Gastrocnemius medialis (tissue), 4 donors: ENCODE measurements at regions not wholly inside any gene's neighbourhood (a gene's known extent, or its start where the extent isn't known, plus 50 kb on each side); places are given as distances from the start of the nearest gene placed in this dataset.

Experiments
- ATAC-seq, 2 donors: fragments of 150-250 bp; one replicate each; pipeline ENCODE4 v1.9.1; 2016
- DNase-seq, 2 donors: peaks; one replicate each; pipeline ENCODE4 v3.0.0-alpha.2; 2019
- H3K27ac ChIP-seq, 4 donors: fragments of 200-600 bp; sonication (generic); 1 replicate in 1 of 4; 2 replicates in 3 of 4; pipeline ENCODE4 v1.5.1; 2016 to 2018; ENCODE audit warnings: mild to moderate bottlenecking in 2 of 4, moderate library complexity in 1 of 4
- H3K27me3 ChIP-seq, 3 donors: fragments of 200-600 bp; sonication (generic) in 2 of 3; 1 replicate in 1 of 3; 2 replicates in 2 of 3; pipeline versions ENCODE4 v1.5.1 to v1.6.0; 2016 to 2019; ENCODE audit warnings: mild to moderate bottlenecking in 1 of 3, moderate library complexity in 1 of 3
- H3K36me3 ChIP-seq, 2 donors: fragments of 200-600 bp; sonication (generic) in 1 of 2; one replicate each; pipeline ENCODE4 v1.5.1; 2017 to 2018
- H3K4me1 ChIP-seq, 2 donors: fragments of 200-600 bp; sonication (generic) in 1 of 2; one replicate each; pipeline ENCODE4 v1.5.1; 2016 to 2017; ENCODE audit warnings: mild to moderate bottlenecking in 2 of 2
- H3K4me3 ChIP-seq, 4 donors: fragments of 200-600 bp; sonication (generic) in 3 of 4; 1 replicate in 1 of 4; 2 replicates in 3 of 4; pipeline ENCODE4 v1.5.1; 2016 to 2019; ENCODE audit warnings: mild to moderate bottlenecking in 2 of 4
- H3K9me3 ChIP-seq, 3 donors: fragments of 200-600 bp; sonication (generic) in 2 of 3; 1 replicate in 1 of 3; 2 replicates in 2 of 3; pipeline ENCODE4 v1.5.1; 2016 to 2019
- CTCF ChIP-seq, 5 experiments: fragments of 450-650 bp in 3 of 5; fragments of 200-600 bp in 2 of 5; sonication (generic) in 2 of 5; IDR thresholded peaks in 4 of 5; conservative IDR thresholded peaks in 1 of 5; 1 replicate in 4 of 5; 2 replicates in 1 of 5; pipeline ENCODE4 v1.5.1; 2016 to 2019; ENCODE audit warnings: antibody characterized with exemption in 5 of 5, mild to moderate bottlenecking in 3 of 5, moderate library complexity in 3 of 5
- POLR2A ChIP-seq, 2 donors: fragments of 450-650 bp; IDR thresholded peaks; one replicate each; pipeline ENCODE4 v1.6.1; 2017; ENCODE audit warnings: antibody characterized with exemption in 2 of 2, mild to moderate bottlenecking in 2 of 2, moderate library complexity in 2 of 2
- in situ Hi-C, 4 donors: fragments of 200-750 bp; cut with MboI; loops; one replicate each; pipeline versions ENCODE4 v1.15.0 to v1.8.0; 2017; ENCODE audit warnings: low sequenced_read_pairs in 4 of 4
- intact Hi-C: fragments of 100-400 bp; cut with DNase I; formaldehyde crosslinking; loops from one replicate; pipeline ENCODE4 v1.15.1; 2023; ENCODE audit warnings: low total_unique reads

GRCh38 chr5:81878333-81878732 is 93.5 kb upstream of the ATG10 start:
- Histone ChIP-seq H3K36me3 (no peaks in the 10 kb centered on the region), H3K4me1 (no peaks in the 10 kb centered on the region), H3K27ac (no peak overlapping the region), H3K9me3 (no peaks in the 10 kb centered on the region), H3K4me3 (no peak overlapping the region), H3K27me3 (no peaks in the 10 kb centered on the region)
- TF ChIP-seq POLR2A (IDR thresholded peaks at IDR 0.05) (no peak), CTCF (IDR thresholded peaks at IDR 0.05 in 4 of 5, conservative IDR thresholded peaks at IDR 0.05 in 1 of 5) (no peak)
- ATAC-seq: no peak
- DNase-seq: no peak
- intact Hi-C loops: no loop called here
- in situ Hi-C loops: no loop called here

GRCh38 chr5:81866994-81867393 is 104.8 kb upstream of the ATG10 start:
- H3K4me1 ChIP-seq: no peaks in the 10 kb centered on the region
- no peaks in the 10 kb centered on the region for H3K27me3 ChIP-seq
- intact Hi-C loops (no loop called here), in situ Hi-C loops (loop anchor here in 3 of 4 donors (10.0 to 25.0 kb wide), 3 partner anchors 98 to 362 kb away; no protein-coding TSS in a partner anchor)
- H3K27ac ChIP-seq: no peak overlapping the region
- ATAC-seq: no peak
- TF ChIP-seq POLR2A (IDR thresholded peaks at IDR 0.05) (no peak), CTCF (IDR thresholded peaks at IDR 0.05 in 4 of 5, conservative IDR thresholded peaks at IDR 0.05 in 1 of 5) (no peak)
- H3K9me3 ChIP-seq: no peaks in the 10 kb centered on the region
- no peaks in the 10 kb centered on the region for H3K36me3 ChIP-seq
- no peak for DNase-seq
- H3K4me3 ChIP-seq: no peak overlapping the region

GRCh38 chr5:81860778-81861177 is 109.9 kb upstream of the SSBP2 start:
- H3K4me3 ChIP-seq: no peak overlapping the region
- no peaks in the 10 kb centered on the region for H3K36me3 ChIP-seq
- intact Hi-C loops: no loop called here
- in situ Hi-C loops: loop anchor here in 3 of 4 donors (10.0 to 25.0 kb wide), 3 partner anchors 104 to 356 kb away; no protein-coding TSS in a partner anchor
- no peaks in the 10 kb centered on the region for H3K9me3 ChIP-seq
- ATAC-seq (no peak), DNase-seq (no peak)
- H3K27ac ChIP-seq: no peak overlapping the region
- TF ChIP-seq CTCF (IDR thresholded peaks at IDR 0.05 in 4 of 5, conservative IDR thresholded peaks at IDR 0.05 in 1 of 5): no peak
- no peak for TF ChIP-seq POLR2A (IDR thresholded peaks at IDR 0.05)
- no peaks in the 10 kb centered on the region for H3K27me3 ChIP-seq
- peaks cover 9 to 14% of the 10 kb centered on the region in 2 donors for H3K4me1 ChIP-seq

GRCh38 chr5:81859624-81860023 is 108.7 kb upstream of the SSBP2 start:
- in situ Hi-C loops: loop anchor here in 3 of 4 donors (10.0 to 25.0 kb wide), 3 partner anchors 105 to 355 kb away; no protein-coding TSS in a partner anchor
- ATAC-seq (no peak), DNase-seq (no peak)

More at GRCh38 chr5:81859624-81860023, 108.7 kb upstream of the SSBP2 start:
- TF ChIP-seq CTCF (IDR thresholded peaks at IDR 0.05 in 4 of 5, conservative IDR thresholded peaks at IDR 0.05 in 1 of 5) (no peak), POLR2A (IDR thresholded peaks at IDR 0.05) (no peak)
- Histone ChIP-seq H3K36me3 (no peaks in the 10 kb centered on the region), H3K4me3 (no peak overlapping the region), H3K4me1 (peaks cover 21 to 26% of the 10 kb centered on the region in 2 donors), H3K9me3 (no peaks in the 10 kb centered on the region), H3K27me3 (no peaks in the 10 kb centered on the region), H3K27ac (no peak overlapping the region)
- intact Hi-C loops: no loop called here
